PFSK-1 (cell line): ENCODE measurements at regions not wholly inside any gene's neighbourhood (a gene's known extent, or its start where the extent isn't known, plus 50 kb on each side); places are given as distances from the start of the nearest gene placed in this dataset.

Experiments
- FOXP2 ChIP-seq: optimal IDR thresholded peaks from 2 replicates; pipeline ENCODE3; 2011; ENCODE audit warnings: borderline replicate concordance, control low read depth, inconsistent platforms; ENCODE audit not compliant: insufficient read depth; ENCODE audit errors: extremely low read length, extremely low read depth
- TAF1 ChIP-seq: IDR thresholded peaks from 2 replicates; pipeline ENCODE4 v1.6.1; 2012; ENCODE audit warnings: low read length, control low read depth, borderline replicate concordance; ENCODE audit not compliant: insufficient read depth

DNA sequence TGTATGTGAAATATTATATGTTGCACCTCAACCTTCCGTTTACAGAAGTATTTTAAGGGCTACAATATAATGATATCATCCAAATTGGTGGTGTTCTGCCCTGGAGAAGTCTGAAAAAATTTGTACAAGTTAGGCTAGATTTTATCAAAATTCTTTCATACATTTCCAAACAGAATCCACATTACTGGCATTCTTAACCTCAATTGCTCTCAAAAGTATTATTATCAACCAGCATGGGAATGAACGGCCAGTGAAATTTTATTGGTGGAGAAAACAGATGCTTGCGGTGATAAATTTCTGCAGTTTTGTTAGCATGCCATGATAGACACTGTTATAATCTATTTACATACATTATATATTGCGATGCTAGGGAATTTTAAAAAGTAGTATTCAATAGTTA, 88.3 kb upstream of the TFPI start:
- TF ChIP-seq TAF1 (no peak), FOXP2 (no peak)
